GM20431 (cell line): ENCODE measurements at regions not wholly inside any gene's neighbourhood (a gene's known extent, or its start where the extent isn't known, plus 50 kb on each side); places are given as distances from the start of the nearest gene placed in this dataset.
"Not testable (repeated sequence)": the region's sequence is repeated elsewhere in the genome, so short reads cannot be mapped to it uniquely, and the experiment has no call there.

Experiments
- in situ Hi-C: fragments of 300-500 bp; cut with MseI, MboI; formaldehyde crosslinking; loops from one replicate; pipeline ENCODE4 v1.15.0; 2020; ENCODE audit warnings: low sequenced_read_pairs; ENCODE audit not compliant: unreplicated experiment

DNA sequence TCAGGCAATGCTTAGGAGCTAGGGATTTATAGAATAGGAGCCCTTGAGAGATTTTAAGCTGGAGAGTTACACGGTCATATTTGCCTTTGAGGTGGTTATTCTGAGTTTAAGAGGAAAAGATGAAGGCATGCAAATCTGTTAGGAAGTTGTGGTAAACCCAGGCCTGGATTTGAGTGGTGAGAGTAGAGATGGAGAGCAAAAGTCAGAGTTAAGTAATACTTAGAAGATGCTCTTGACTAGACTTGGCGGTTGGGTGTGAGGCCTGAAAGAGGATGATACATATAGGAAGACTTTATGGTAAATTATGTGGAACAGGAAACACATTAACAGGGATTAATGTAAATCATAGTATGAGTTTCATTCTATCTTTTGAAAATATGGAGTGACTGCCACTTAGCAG is 136.0 kb upstream of the ARX start:
- in situ Hi-C loops, result no loop called here

DNA sequence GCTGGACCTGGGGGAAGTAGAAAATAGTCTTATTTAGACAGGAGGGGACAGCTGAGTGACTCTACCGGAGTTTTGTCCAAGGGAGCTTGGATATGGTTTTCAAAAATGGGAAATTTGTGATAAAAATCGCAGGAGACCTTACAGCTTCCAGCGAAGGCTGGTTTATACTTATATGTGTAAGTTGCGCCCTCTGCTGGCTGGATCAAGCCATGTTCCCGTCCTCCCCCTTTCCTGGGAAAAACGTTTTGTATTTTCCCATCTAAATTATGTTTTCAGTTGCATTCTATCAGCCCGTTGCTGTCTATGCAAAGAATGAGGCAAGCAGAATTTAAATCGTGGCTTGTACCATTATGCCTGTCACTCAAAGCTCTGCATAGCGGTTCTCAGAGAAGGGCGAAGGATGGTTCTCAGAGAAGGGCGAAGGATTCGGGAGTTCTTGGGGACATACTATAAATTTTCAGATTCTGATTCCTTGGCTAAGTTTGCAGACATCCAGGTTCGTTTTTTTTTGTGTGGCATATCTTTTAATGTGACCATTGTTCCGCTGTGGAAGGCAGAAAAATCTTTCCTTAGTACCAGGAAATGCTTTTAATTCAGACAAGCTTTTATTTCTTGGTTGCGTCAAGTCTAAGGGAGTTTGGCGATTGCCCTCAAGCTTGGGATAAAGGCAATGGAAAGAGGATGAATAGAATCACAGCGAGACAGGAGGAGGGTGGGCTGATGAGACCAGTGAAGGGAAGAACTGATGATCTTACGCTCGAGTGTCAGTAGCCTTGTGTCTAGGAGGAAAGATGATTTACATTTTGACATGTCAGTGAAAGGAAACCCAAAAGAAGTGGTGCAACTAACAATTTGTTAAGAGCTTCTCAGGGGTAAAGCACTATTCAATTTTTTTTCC is 128.5 kb upstream of the ARX start:
- in situ Hi-C loops, result loop anchor here (25.0 kb wide), 1 partner anchor 307 kb away; no protein-coding TSS in a partner anchor

GRCh38 chrX:25143596-25143995 is 127.8 kb upstream of the ARX start:
- in situ Hi-C loops, result loop anchor here (25.0 kb wide), 1 partner anchor 306 kb away; no protein-coding TSS in a partner anchor

GRCh38 chrX:25141684-25142083 is 125.9 kb upstream of the ARX start:
- in situ Hi-C loops, result loop anchor here (25.0 kb wide), 1 partner anchor 304 kb away; no protein-coding TSS in a partner anchor

DNA sequence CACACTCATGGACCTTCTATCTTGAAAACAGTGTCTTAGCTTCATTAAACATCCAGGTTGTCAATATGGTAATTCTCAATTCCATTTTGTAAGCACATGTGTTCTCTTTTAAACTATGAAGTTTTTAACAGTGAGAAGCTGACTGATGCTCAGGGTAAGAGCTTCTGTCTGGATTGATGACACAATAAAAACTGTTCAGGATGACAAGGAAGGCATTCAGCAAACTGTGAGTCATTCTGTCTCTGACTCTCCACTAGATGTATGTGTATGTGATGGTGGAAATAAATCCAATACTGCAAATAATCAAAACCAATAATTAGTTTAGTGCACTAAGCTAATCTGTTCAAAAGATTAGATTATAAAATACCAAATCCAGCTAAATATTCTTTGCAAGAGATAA is 115.3 kb upstream of the ARX start:
- in situ Hi-C loops, result loop anchor here (25.0 kb wide), 1 partner anchor 294 kb away; no protein-coding TSS in a partner anchor

GRCh38 chrX:25130619-25131018 is 114.9 kb upstream of the ARX start:
- in situ Hi-C loops, result loop anchor here (25.0 kb wide), 1 partner anchor 293 kb away; no protein-coding TSS in a partner anchor

- in situ Hi-C loops, result loop anchor here (25.0 kb wide), 1 partner anchor 288 kb away; no protein-coding TSS in a partner anchor
Measured at GRCh38 chrX:25125483-25125882, 109.7 kb upstream of the ARX start.

- in situ Hi-C loops, result no loop called here
Measured at GRCh38 chrX:25124391-25124790, 108.6 kb upstream of the ARX start.

- in situ Hi-C loops, result no loop called here
Measured at GRCh38 chrX:25112156-25112555, 96.4 kb upstream of the ARX start.

DNA sequence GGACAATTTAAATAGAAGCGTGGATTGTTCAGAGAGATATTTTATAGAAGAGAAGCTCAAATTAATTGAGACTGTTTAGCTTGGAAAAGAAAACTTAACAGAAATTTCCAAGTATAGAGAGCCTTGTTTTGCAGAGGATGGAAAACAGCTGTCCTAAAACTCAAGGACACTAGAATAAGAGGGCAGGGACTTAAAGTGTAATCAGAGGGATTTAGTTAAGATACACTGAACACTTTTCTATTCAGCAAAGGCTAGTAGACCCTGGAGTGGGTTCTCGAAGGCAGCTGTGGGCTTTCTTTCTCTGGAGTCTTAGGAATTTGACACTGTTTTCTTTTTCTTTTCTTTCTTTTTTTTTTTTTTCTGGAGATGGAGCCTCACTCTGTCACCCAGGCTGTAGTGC is 92.7 kb upstream of the ARX start:
- in situ Hi-C loops, result no loop called here

GRCh38 chrX:25105221-25105620 is 89.5 kb upstream of the ARX start:
- in situ Hi-C loops, result no loop called here

GRCh38 chrX:25096522-25097045 is 80.8 kb upstream of the ARX start:
- in situ Hi-C loops, result no loop called here

GRCh38 chrX:25091152-25091551 is 75.4 kb upstream of the ARX start:
- in situ Hi-C loops, result not testable (repeated sequence)

GRCh38 chrX:25084446-25084845 is 68.7 kb upstream of the ARX start:
- in situ Hi-C loops, result no loop called here

- in situ Hi-C loops, result no loop called here
Measured at GRCh38 chrX:25083661-25084060, 67.9 kb upstream of the ARX start.

- in situ Hi-C loops, result no loop called here
Measured at GRCh38 chrX:25079020-25079419, 63.3 kb upstream of the ARX start.

DNA sequence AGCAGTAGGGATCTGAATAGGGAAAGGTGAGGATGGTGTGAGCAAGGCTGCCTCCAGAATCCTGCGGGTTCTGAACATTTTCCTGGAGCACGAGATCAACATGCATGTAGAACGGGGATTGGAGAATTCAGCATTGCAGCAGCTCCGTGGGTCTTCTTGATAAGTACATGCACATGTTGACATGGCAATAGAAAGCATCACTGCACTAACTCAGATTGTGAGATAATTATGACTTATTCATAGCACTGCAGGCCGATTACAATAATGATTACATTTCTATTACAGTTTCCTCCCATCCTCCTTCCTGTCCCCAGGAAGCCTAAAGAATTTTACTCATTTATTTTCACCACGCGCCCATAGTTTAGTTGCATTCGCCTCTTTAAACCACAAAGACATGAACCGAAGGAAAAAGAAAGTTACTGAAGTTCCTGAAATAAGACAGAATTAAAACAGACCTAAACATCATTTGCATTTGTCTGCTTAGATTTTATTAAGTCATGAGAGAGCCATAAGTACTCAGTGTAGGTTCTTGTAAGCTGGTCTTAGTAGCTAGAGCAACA is 61.3 kb upstream of the ARX start:
- in situ Hi-C loops, result no loop called here

DNA sequence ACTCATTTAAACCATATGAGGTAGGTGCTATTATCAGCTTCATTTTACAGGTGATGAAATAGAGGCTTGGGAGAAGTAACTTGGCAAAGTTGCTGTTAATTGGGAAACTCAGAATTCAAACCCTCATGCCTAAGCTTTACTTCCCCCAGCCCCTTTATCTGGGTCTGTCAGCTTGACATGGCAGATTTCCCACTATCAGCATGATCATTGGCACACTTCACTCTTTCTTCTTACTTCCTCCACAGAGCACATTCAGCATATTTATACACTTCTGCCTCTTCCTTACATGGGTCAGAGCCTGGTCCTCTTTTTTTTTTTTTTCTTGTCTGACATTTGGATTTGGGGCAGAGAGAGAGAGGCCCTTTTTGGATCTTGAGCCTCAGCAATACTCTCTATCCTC is 56.5 kb upstream of the ARX start:
- in situ Hi-C loops, result no loop called here

- in situ Hi-C loops, result no loop called here
Measured at GRCh38 chrX:25070038-25070437, 54.3 kb upstream of the ARX start.

- in situ Hi-C loops, result no loop called here
Measured at GRCh38 chrX:25069209-25069608, 53.4 kb upstream of the ARX start.

DNA sequence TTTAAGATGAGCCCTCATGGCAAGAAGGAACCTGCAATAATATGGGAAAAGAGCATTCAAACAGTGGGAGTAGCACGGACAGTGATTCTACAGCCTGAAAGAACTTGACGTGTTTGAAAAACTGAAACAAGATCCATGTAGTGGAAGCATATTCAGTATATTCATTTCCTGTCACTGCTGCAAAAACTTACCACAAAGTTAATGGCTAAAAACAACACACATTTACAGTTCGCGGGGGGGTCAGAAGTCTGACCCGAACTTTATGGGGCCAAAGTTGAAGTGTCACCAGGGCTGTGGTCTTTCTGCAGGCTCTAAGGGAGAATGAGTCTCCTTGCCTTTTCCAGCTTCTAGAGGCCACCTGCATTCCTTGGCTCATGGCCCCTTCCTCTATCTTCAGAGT is 52.6 kb upstream of the ARX start:
- in situ Hi-C loops, result no loop called here
